Esophagus squamous epithelium (tissue), 4 donors: ENCODE measurements at regions not wholly inside any gene's neighbourhood (a gene's known extent, or its start where the extent isn't known, plus 50 kb on each side); places are given as distances from the start of the nearest gene placed in this dataset.

ENCODE experiments used
- CTCF ChIP-seq, 6 experiments: fragments of 450-650 bp in 4 of 6; fragments of 200-600 bp in 2 of 6; sonication (generic) in 2 of 6; IDR thresholded peaks; one replicate each; pipeline ENCODE4 v1.5.1; 2016 to 2019; ENCODE audit warnings: antibody characterized with exemption in 6 of 6, mild to moderate bottlenecking in 4 of 6, moderate library complexity in 4 of 6
- POLR2A ChIP-seq, 4 donors: fragments of 450-650 bp; IDR thresholded peaks; one replicate each; pipeline ENCODE4 v1.6.1; 2017; ENCODE audit warnings: antibody characterized with exemption in 4 of 4, mild to moderate bottlenecking in 4 of 4, moderate library complexity in 3 of 4

DNA sequence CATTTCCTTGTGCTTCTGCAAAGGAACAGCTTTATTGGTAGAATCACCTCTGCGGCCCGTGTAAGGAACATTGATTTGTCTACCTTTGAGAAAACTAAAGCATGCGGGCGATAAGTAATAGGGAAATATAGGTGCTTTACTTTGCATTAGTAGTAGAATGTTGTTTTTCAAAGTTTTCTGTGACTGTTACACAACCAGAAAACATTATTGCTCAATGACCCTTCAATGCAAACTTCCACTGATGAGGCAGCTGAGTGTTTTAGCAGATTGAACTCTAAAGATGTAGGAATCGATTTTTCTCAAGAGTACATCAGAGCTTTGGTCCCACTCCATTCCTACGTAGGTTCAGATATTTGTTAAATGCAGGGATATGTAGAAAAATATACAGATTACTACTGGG lies 427.8 kb downstream of the DNAJB9 start:
- TF ChIP-seq CTCF (IDR thresholded peaks at IDR 0.05), result no peak
- no peak for TF ChIP-seq POLR2A (IDR thresholded peaks at IDR 0.05)
